PC-3 (cell line): ENCODE measurements at regions not wholly inside any gene's neighbourhood (a gene's known extent, or its start where the extent isn't known, plus 50 kb on each side); places are given as distances from the start of the nearest gene placed in this dataset.

Source experiments
- ATAC-seq: fragments of 200-7000 bp; cut with Tn5 transposase; 2 replicates; pipeline ENCODE4 v1.9.1; 2020; ENCODE audit warnings: mild to moderate bottlenecking, moderate library complexity
- BruUV-seq: library from RNA; stranded (reverse); fragments of 400-500 nt; replicated peaks from 2 replicates; lab custom pipeline; 2021; lab: Mats Ljungman, UMichigan
- CTCF ChIA-PET: fragments of 300-600 bp; sonication (Branson Sonifier 250); formaldehyde crosslinking; loops from one replicate; lab custom pipeline; 2022; ENCODE audit warnings: antibody characterized with exemption; lab: Charles Lee
- POLR2A ChIA-PET: fragments of 300-600 bp; sonication (Branson Sonifier 250); formaldehyde crosslinking; loops from one replicate; lab custom pipeline; 2022; ENCODE audit warnings: antibody characterized with exemption; ENCODE audit not compliant: unreplicated experiment; lab: Charles Lee
- DNase-seq: peaks from one replicate; pipeline ENCODE4 v3.0.0-alpha.2; 2015
- H2AFZ ChIP-seq: fragments of 300-600 bp; sonication (generic); 2 replicates; pipeline ENCODE4 v1.6.0; 2016; ENCODE audit warnings: antibody characterized with exemption, low read length
- H3F3A ChIP-seq: fragments of 300-600 bp; sonication (generic); one replicate; pipeline ENCODE4 v1.6.0; 2017; ENCODE audit warnings: antibody characterized with exemption, low read length, control low read depth, mild to moderate bottlenecking; ENCODE audit not compliant: unreplicated experiment
- H3K27ac ChIP-seq: fragments of 300-600 bp; sonication (generic); 2 replicates; pipeline ENCODE4 v1.5.1; 2016; ENCODE audit warnings: mild to moderate bottlenecking, low read length
- H3K27me3 ChIP-seq: fragments of 300-600 bp; sonication (generic); 2 replicates; pipeline ENCODE4 v1.6.1; 2016; ENCODE audit warnings: low read length, mixed read lengths
- H3K36me3 ChIP-seq: fragments of 300-600 bp; sonication (generic); 2 replicates; pipeline ENCODE4 v1.6.1; 2016; ENCODE audit warnings: low read depth, mixed run types, low read length, mixed read lengths
- H3K4me1 ChIP-seq: fragments of 300-600 bp; sonication (generic); 2 replicates; pipeline ENCODE4 v1.5.1; 2016; ENCODE audit warnings: low read length; ENCODE audit not compliant: insufficient read depth
- H3K4me2 ChIP-seq: fragments of 300-600 bp; sonication (generic); 2 replicates; pipeline ENCODE4 v1.6.0; 2016; ENCODE audit warnings: low read length
- H3K4me3 ChIP-seq: fragments of 300-600 bp; sonication (generic); 2 replicates; pipeline ENCODE4 v1.5.1; 2016; ENCODE audit warnings: mild to moderate bottlenecking, low read length, mixed read lengths
- H3K79me2 ChIP-seq: fragments of 300-600 bp; sonication (generic); 2 replicates; pipeline ENCODE4 v1.6.1; 2017; ENCODE audit warnings: low read length, mixed read lengths
- H3K9ac ChIP-seq: fragments of 300-600 bp; sonication (generic); 2 replicates; pipeline ENCODE4 v1.6.0; 2016; ENCODE audit warnings: mild to moderate bottlenecking, low read length
- H3K9me2 ChIP-seq: fragments of 300-600 bp; sonication (generic); replicated peaks from 2 replicates; pipeline ENCODE4 v1.6.1; 2016; ENCODE audit warnings: mixed run types, low read length, mixed read lengths
- H3K9me3 ChIP-seq: fragments of 300-600 bp; sonication (generic); 2 replicates; pipeline ENCODE4 v1.6.1; 2016; ENCODE audit warnings: low read length, mixed read lengths
- H4K20me1 ChIP-seq: fragments of 300-600 bp; sonication (generic); 2 replicates; pipeline ENCODE4 v1.6.1; 2016; ENCODE audit warnings: low read length, mixed read lengths
- EZH2 ChIP-seq: fragments of 300-600 bp; sonication (generic); IDR thresholded peaks from one replicate; pipeline ENCODE4 v1.6.1; 2017; ENCODE audit warnings: antibody characterized with exemption, mild to moderate bottlenecking, low read length; ENCODE audit not compliant: unreplicated experiment
- EZH2phosphoT487 ChIP-seq: fragments of 300-600 bp; sonication (generic); IDR thresholded peaks from 2 replicates; pipeline ENCODE4 v1.6.1; 2018; ENCODE audit warnings: mild to moderate bottlenecking, antibody characterized with exemption, low read length, borderline replicate concordance
- intact Hi-C: fragments of 100-400 bp; cut with micrococcal nuclease; formaldehyde crosslinking; loops from 2 replicates; pipeline ENCODE4 v1.9.0; 2023
- TF ChIP-seq, protein P1 (sequence below): fragments of 300-600 bp; sonication (generic); conservative IDR thresholded peaks from 2 replicates; pipeline ENCODE4 v1.5.1; 2017; ENCODE audit warnings: antibody characterized with exemption, low read depth, mild to moderate bottlenecking, low read length

DNA sequence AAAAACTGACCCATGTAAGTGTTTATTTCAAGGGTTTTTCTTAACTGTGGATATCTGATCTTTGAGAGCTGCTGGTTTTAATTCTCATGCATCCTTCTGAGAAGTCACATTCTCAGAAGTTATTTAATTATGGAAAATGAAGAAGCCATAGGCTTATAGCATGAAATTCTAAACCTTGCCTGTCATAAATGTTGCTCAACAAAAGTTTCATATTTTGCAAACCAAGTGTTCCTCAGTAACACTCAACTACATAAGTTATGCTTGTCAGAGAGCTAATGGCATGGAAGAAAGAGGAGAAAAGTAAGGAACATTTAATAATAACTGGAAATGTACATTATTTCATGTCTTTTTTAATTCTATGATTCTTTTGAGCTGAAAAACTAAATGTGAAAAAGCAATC, 78.6 kb upstream of the MPP7 start:
- TF ChIP-seq, protein P1, sequence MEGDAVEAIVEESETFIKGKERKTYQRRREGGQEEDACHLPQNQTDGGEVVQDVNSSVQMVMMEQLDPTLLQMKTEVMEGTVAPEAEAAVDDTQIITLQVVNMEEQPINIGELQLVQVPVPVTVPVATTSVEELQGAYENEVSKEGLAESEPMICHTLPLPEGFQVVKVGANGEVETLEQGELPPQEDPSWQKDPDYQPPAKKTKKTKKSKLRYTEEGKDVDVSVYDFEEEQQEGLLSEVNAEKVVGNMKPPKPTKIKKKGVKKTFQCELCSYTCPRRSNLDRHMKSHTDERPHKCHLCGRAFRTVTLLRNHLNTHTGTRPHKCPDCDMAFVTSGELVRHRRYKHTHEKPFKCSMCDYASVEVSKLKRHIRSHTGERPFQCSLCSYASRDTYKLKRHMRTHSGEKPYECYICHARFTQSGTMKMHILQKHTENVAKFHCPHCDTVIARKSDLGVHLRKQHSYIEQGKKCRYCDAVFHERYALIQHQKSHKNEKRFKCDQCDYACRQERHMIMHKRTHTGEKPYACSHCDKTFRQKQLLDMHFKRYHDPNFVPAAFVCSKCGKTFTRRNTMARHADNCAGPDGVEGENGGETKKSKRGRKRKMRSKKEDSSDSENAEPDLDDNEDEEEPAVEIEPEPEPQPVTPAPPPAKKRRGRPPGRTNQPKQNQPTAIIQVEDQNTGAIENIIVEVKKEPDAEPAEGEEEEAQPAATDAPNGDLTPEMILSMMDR = no peak
- TF ChIP-seq EZH2 (no peak), EZH2phosphoT487 (no peak)
- Histone ChIP-seq H3K27ac (no peak overlapping the region), H3F3A (no peaks in the 10 kb centered on the region), H3K36me3 (no peaks in the 10 kb centered on the region), H3K79me2 (no peaks in the 10 kb centered on the region), H2AFZ (no peak overlapping the region), H3K9ac (no peak overlapping the region), H3K4me3 (no peak overlapping the region), H3K27me3 (no peaks in the 10 kb centered on the region), H4K20me1 (no peaks in the 10 kb centered on the region), H3K9me3 (no peaks in the 10 kb centered on the region), H3K4me2 (no peak overlapping the region), H3K9me2 (no peaks in the 10 kb centered on the region), H3K4me1 (peaks cover 5% of the 10 kb centered on the region)
- BruUV-seq = no TSS peak
- ATAC-seq = no peak
- ChIA-PET POLR2A (interaction anchor here (0.6 kb wide), 1 partner anchor 78 kb away, joined by 3 read pairs; no protein-coding TSS in a partner anchor), CTCF (interaction anchor here (0.6 to 1.6 kb wide), 2 partner anchors 17 to 79 kb away, joined by 3 to 12 read pairs; partner anchors contain the start of gene MPP7)
- no peak for DNase-seq
- intact Hi-C loops = no loop called here

DNA sequence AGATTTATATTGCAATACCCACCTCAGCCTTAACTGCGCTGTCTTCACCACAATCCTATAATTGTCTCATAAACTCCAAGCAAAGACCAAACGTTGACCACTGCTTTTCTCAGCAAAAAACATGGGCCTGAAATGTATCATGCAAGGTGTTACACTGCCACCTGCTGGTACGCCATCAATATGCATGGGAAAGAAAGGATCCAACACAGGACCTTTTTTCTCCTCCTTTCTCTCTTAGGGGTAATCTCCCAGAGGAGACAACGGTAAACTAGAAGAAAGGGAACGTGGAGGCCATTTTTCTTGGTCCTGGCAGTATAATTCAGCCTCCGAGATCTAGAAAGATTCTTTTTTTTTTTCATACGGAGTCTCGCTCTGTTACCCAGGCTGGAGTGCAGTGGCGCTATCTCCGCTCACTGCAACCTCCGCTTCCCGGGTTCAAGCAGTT, 79.1 kb upstream of the MPP7 start:
- intact Hi-C loops = loop anchor here (1.0 kb wide), 3 partner anchors 79 to 132 kb away; partner anchors contain the start of gene MPP7

More for the DNA sequence above, 79.1 kb upstream of the MPP7 start:
- no peaks in the 10 kb centered on the region for H3K27me3 ChIP-seq
- peak overlapping the region; percentile 85 for H2AFZ ChIP-seq
- H3K4me1 ChIP-seq = peaks cover 3% of the 10 kb centered on the region; the same call in 1 of the 2 replicates
- peak overlapping the region; percentile 72 for H3K9ac ChIP-seq
- DNase-seq = peak; percentile 94
- no peaks in the 10 kb centered on the region for H3K9me3 ChIP-seq
- CTCF ChIA-PET = interaction anchor here (0.6 to 1.6 kb wide), 7 partner anchors 12 to 826 kb away, joined by 3 to 12 read pairs (median 4); partner anchors contain the start of gene MPP7
- H3K4me3 ChIP-seq = peak overlapping the region; percentile 67
- peak; percentile 92 for ATAC-seq
- H3F3A ChIP-seq = no peaks in the 10 kb centered on the region
- H4K20me1 ChIP-seq = no peaks in the 10 kb centered on the region
- no peaks in the 10 kb centered on the region for H3K36me3 ChIP-seq
- POLR2A ChIA-PET = interaction anchor here (0.6 kb wide), 2 partner anchors 79 to 132 kb away, joined by 3 read pairs; no protein-coding TSS in a partner anchor
- H3K27ac ChIP-seq = peak overlapping the region; percentile 76
- peak overlapping the region; percentile 77 for H3K4me2 ChIP-seq
- BruUV-seq = no TSS peak
- H3K79me2 ChIP-seq = no peaks in the 10 kb centered on the region
- TF ChIP-seq, protein P1 = peak; percentile 92
- TF ChIP-seq EZH2phosphoT487 = no peak
- no peaks in the 10 kb centered on the region for H3K9me2 ChIP-seq
